Liver (tissue), 3 donors: ENCODE measurements at regions not wholly inside any gene's neighbourhood (a gene's known extent, or its start where the extent isn't known, plus 50 kb on each side); places are given as distances from the start of the nearest gene placed in this dataset.
A peak's percentile ranks its signal among the peaks of the same experiment; 100 is the strongest.

ENCODE experiments used
- ATF3 ChIP-seq: IDR thresholded peaks from 2 replicates; pipeline ENCODE4 v1.6.1; 2016; ENCODE audit warnings: antibody characterized with exemption
- CTCF ChIP-seq: fragments of 150-350 bp; IDR thresholded peaks from 2 replicates; pipeline ENCODE4 v1.5.1; 2017; ENCODE audit warnings: improper control_type of control experiment, low read depth, low read length; ENCODE audit not compliant: missing input control
- EGR1 ChIP-seq, 2 donors: IDR thresholded peaks; 2 replicates each; pipeline ENCODE4 v1.6.1; 2016 to 2018; ENCODE audit warnings: antibody characterized with exemption in 2 of 2, low read depth in 2 of 2
- FOXA1 ChIP-seq: IDR thresholded peaks from 2 replicates; pipeline ENCODE4 v1.6.1; 2016; ENCODE audit warnings: antibody characterized with exemption
- GABPA ChIP-seq, 2 donors: IDR thresholded peaks in 1 of 2; conservative IDR thresholded peaks in 1 of 2; 2 replicates each; pipeline ENCODE4 v1.6.1; 2016; ENCODE audit warnings: antibody characterized with exemption in 2 of 2, mild to moderate bottlenecking in 1 of 2, moderate library complexity in 1 of 2
- JUND ChIP-seq, 2 donors: IDR thresholded peaks; 2 replicates each; pipeline ENCODE4 v1.6.1; 2016; ENCODE audit warnings: antibody characterized with exemption in 2 of 2
- MAX ChIP-seq: IDR thresholded peaks from 2 replicates; pipeline ENCODE4 v1.6.1; 2016; ENCODE audit warnings: antibody characterized with exemption
- RAD21 ChIP-seq, 2 donors: IDR thresholded peaks; 2 replicates each; pipeline ENCODE4 v1.6.1; 2016; ENCODE audit warnings: antibody characterized with exemption in 2 of 2, mild to moderate bottlenecking in 2 of 2
- SP1 ChIP-seq: IDR thresholded peaks from 2 replicates; pipeline ENCODE4 v1.6.1; 2018; ENCODE audit warnings: antibody characterized with exemption, mild to moderate bottlenecking
- donor health status: healthy.
- donor health status: healthy.

- no peak for TF ChIP-seq JUND (IDR thresholded peaks at IDR 0.05)
- TF ChIP-seq CTCF: peak; percentile 55
- no peak for TF ChIP-seq ATF3
- no peak for TF ChIP-seq SP1
- no peak for TF ChIP-seq GABPA (IDR thresholded peaks at IDR 0.05 in 1 of 2, conservative IDR thresholded peaks at IDR 0.05 in 1 of 2)
- TF ChIP-seq MAX: no peak
- no peak for TF ChIP-seq EGR1 (IDR thresholded peaks at IDR 0.05; ENCODE audit: low read depth in 2 of 2)
- TF ChIP-seq FOXA1: no peak
- peak; percentile 76 to 77 for TF ChIP-seq RAD21 (IDR thresholded peaks at IDR 0.05)
These were observed 167.7 kb downstream of the ACTL8 start for GRCh38 chr1:17922833-17923232.
